Uterus (tissue), 2 donors: ENCODE measurements at regions not wholly inside any gene's neighbourhood (a gene's known extent, or its start where the extent isn't known, plus 50 kb on each side); places are given as distances from the start of the nearest gene placed in this dataset.

Source experiments
- POLR2A ChIP-seq, 2 donors: fragments of 450-650 bp; IDR thresholded peaks; one replicate each; pipeline ENCODE4 v1.6.1; 2016; ENCODE audit warnings: antibody characterized with exemption in 2 of 2, mild to moderate bottlenecking in 1 of 2, moderate library complexity in 1 of 2
- TF ChIP-seq, protein P1 (sequence below), 4 experiments: fragments of 200-600 bp in 2 of 4; fragments of 450-650 bp in 2 of 4; sonication (generic) in 2 of 4; IDR thresholded peaks; one replicate each; pipeline ENCODE4 v1.5.1; 2016 to 2019; ENCODE audit warnings: antibody characterized with exemption in 4 of 4, mild to moderate bottlenecking in 2 of 4, moderate library complexity in 1 of 4

DNA sequence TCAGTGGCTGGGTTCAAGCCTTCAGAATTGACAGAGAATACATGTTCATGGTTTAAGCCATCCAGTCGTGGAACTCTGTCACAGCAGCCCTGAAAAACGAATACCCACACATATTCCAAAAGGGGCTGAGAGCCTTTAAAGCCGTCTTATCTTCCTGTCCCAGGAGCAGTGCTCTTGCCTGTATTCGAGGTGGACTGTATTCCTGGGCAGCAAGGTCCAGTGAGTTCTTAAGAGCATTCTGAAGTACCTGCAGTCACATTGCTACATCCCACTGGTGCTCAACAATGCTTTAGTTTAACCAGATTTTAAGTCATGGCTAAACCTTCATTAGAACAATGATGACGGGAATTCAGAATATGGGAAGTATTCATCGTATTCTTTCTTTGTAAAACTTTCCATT is 380.7 kb upstream of the KLF4 start:
- TF ChIP-seq, protein P1, sequence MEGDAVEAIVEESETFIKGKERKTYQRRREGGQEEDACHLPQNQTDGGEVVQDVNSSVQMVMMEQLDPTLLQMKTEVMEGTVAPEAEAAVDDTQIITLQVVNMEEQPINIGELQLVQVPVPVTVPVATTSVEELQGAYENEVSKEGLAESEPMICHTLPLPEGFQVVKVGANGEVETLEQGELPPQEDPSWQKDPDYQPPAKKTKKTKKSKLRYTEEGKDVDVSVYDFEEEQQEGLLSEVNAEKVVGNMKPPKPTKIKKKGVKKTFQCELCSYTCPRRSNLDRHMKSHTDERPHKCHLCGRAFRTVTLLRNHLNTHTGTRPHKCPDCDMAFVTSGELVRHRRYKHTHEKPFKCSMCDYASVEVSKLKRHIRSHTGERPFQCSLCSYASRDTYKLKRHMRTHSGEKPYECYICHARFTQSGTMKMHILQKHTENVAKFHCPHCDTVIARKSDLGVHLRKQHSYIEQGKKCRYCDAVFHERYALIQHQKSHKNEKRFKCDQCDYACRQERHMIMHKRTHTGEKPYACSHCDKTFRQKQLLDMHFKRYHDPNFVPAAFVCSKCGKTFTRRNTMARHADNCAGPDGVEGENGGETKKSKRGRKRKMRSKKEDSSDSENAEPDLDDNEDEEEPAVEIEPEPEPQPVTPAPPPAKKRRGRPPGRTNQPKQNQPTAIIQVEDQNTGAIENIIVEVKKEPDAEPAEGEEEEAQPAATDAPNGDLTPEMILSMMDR (IDR thresholded peaks at IDR 0.05), result no peak
- TF ChIP-seq POLR2A (IDR thresholded peaks at IDR 0.05), result no peak
